ENCODE measurements at regions not wholly inside any gene's neighbourhood (a gene's known extent, or its start where the extent isn't known, plus 50 kb on each side); places are given as distances from the start of the nearest gene placed in this dataset.

DNA sequence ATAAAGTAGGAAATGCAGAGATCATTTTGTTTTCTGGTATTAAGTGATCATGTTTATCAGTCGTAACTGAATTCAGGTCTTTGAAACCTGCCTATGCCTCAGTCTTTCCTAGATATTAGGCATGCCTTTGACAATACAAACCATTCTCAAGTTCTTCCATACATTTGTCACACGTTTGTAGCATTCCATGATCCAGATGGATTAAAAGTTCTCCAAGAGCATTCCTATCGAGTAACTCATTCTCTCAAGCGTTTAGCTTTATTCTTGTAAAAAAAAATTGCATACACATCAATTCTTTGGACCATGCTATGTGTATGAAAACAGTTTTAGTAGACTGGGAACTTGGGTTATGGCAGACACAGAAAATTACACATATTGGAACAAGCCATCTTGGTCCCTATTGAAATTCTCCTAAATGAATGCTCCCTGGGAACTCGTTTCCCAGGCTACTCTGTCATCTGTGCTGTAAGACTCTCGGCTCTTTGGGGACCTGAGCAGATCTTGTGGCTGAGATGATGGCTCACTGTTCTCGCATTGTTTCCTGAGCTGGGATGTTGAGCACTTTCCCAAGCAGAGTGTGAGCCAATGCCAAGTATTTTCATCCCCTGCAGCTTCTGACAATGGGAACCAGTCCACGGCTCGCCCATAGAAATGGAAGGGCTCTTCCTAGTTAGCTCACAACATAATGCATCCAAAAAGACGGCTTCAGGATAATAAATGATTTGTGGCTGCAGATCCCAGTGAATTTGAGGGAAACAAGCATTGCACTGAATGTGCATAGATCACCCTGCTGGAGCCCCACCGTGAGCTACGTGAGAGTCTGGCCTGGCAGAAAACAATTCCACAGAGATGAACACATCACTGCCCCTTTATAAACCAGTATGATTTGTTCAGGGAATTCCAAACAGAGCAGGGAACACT lies 230.2 kb downstream of the IRX1 start:
- no peak for DNase-seq (ENCODE audit: low spot score)

DNA sequence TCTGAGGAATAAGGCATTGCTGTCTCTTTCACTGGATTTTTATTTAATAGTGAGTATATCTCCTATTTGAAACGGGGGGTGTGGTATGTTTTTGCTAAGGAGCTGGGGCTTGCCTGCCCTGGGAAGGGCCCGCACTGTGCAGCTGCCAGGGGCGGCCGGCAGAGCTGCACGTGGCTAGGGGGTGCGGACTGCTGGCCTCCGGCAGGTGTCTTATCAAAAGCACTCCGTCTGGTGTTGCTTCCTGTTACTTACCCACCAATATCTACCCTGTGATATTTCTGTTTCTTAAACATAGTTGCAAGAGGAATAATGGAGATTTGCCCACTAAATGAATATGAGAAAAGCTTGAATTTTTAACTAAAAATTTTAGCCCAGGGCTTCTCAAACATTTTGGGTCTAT lies 232.0 kb downstream of the IRX1 start:
- no peak for DNase-seq (ENCODE audit: low spot score)

DNA sequence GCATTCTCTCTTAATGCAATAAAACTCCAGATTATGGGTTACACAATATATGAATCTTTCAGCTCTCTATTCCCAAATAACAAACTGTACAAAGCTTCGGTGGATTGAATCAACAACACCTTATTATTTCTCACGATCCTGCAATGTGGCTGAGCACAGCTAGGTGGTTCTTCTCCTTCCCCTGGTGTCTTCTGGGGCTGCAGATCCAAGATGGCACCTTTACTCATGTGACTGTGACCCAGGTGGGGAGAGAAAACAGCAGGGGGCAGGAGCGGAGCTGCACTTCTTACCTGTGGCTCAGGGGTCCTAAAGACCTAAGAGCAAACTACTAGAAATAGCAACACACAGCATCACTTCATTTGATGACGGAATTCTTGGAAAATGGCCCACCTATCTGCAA lies 233.1 kb downstream of the IRX1 start:
- no peak for DNase-seq (ENCODE audit: low spot score)

DNA sequence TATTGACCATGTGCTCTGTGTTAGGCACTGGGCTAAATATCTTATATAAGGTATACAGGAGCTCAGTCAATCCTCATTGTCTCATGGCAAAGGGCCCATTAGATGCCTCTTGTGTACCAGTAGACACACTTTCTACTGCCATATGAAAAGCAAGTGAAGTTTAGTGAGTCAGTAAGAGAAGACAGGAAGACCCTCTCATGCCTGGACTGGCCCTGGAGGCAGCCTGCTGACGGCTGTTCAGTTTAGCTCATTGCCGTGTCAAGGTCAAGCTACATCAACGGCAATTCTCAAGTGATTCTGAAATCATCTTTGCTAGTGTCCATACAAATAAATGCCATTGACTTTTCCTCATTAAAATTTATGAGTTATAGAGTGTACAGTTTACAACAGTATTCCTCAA lies 237.9 kb downstream of the IRX1 start:
- DNase-seq (ENCODE audit: low spot score): no peak

DNA sequence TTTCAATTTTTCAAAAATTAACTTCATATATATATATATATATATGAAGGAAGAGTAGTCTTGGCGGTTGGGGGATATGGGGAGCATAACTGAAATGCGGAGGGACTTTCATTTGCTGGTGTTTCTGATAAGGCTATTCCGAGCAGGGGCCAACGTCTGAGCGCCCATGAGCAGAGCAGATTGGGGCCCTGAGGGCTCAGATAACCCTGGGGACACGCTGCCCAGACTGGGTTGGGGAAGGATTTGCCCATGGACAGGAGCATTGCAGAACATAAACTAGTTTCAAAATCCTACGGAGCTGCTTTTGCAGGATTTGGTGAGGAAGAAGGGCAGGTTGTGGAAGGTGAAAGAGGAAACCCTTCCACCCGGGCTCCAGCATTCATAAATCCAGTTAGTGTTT lies 240.2 kb downstream of the IRX1 start:
- no peak for DNase-seq (ENCODE audit: low spot score)

DNA sequence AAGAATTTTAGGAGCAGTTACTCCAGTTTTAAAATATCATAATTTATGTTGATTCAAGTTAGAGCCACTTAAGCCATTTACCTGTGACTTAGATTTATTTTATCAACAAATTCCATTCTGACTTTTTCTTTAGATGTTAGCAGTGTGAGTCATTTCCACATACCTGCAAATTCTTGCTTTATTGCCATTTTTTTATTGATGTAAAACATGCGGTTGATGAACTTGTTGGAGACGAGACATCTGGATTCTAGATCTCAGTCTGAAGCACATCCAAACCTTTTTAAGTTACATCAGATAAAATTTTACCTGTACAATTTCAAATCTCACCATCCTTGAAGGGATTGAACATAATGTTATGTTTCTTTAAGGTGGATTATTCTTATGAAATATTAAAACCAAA lies 240.9 kb downstream of the IRX1 start:
- DNase-seq (ENCODE audit: low spot score): no peak

DNA sequence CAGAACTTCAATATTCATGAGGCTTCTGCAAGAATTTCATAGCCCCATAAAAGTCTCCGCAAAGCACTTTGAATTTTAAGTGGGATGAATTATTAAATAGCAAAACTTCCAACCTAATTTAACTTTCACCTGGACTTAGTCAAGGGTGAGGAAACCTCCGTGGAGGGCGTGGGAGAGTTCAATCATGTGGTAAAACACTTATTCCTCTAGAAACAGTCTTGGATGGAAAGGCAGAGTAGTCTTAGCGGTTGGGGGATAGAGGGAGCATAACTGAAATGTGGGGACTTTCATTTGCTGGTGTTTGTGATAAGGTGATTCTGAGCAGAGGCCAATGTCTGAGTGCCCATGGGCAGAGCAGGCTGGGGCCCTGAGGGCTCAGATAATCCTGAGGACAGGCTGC lies 241.9 kb downstream of the IRX1 start:
- DNase-seq (ENCODE audit: low spot score): no peak

DNA sequence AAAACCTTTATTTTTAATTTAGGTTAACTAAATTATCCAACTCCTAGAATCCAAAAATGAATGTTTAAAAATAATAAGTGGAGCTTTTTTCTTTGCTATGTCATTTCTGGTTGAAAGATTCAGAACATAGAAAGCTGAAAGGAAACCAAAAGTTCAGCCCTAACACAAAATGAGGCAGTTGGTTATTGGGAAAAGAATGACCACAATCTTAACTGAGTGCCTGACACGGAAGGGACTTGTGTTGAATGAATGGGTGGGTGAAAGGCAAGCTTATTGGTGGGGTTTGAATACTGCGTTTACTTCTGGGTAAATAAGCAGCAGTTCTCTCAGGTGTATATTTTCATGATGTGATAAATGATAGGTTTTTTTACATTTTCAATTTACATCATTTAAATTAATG lies 243.5 kb downstream of the IRX1 start:
- no peak for DNase-seq (ENCODE audit: low spot score)

DNA sequence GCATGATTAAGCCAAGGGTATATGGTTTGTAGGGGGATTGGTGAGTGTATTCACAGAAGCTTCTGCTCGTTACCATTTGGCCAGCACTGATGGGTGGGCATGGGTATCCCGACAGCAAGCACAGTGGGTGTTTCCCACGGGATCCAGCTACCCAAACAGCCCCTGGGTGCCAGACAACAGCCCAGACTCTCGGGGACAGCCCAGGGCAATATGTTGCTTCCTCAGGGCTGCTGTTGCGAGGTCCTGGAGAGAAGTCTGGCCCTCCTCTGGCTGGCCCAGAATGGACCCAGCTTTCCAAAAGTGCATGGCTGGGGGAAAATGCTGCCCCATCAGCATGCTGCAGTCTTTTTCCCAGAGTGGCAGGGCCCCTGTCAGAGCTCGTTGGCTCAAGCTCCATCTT lies 247.0 kb downstream of the IRX1 start:
- no peak for DNase-seq (ENCODE audit: low spot score)

DNA sequence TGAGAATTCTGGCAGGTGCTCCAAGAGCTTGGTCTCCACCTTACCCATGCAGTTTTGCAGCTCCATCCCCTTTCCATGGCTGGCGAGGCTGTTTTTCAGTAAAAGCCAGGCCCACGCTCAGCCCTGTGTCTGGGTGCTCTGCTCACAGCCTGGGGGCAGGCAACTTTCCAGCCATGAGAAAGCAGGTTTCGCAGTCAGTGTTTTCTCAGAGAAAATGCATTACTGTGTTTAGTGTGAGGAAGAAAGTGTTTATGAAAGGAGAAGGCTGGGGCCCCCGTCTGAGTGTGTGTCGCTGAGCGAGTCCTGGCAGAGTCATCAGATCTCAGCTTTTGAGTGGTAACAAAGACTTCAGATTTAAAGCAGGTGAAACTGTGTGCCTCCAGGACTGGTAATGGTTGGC lies 248.1 kb downstream of the IRX1 start:
- no peak for DNase-seq (ENCODE audit: low spot score)

DNA sequence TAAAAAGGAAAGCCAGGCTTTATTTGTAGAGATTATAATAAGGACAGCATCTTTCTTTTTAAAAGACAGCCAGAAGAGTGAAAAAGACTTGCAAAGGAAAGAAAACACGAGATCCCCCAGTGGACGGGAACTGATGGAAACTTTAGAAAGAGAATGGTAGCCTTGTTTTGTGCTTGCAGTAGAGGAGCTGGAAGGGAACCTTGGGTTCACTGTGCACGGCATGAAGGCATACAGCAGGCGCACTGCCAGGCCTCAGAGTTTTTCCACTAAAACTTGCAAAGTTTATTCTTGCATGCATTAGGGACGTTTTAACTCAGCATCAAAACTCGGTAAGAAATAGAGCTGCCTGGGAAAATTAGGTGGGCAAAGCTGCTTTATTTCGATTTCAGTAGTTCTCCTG lies 248.6 kb downstream of the IRX1 start:
- no peak for DNase-seq (ENCODE audit: low spot score)

DNA sequence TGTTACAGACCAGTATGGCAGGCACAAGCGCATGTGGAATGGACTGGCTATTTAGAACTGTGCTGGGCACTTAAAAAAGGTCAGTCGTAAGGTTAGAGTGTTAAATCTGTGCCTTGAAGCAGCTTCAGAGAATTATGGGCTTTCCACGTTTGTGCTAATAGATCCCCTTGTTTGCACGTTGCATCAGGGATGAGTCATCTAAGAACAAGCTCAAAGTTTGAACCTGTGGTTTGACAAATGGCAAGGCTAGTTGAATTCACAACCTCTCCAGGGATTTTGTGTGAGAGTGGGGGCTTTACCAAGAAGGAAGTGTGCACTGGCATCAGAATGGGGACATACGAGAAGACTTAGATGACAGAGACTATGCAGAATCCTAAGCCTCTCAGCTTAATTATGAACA lies 249.6 kb downstream of the IRX1 start:
- peak; percentile 10 for DNase-seq (ENCODE audit: low spot score)

DNA sequence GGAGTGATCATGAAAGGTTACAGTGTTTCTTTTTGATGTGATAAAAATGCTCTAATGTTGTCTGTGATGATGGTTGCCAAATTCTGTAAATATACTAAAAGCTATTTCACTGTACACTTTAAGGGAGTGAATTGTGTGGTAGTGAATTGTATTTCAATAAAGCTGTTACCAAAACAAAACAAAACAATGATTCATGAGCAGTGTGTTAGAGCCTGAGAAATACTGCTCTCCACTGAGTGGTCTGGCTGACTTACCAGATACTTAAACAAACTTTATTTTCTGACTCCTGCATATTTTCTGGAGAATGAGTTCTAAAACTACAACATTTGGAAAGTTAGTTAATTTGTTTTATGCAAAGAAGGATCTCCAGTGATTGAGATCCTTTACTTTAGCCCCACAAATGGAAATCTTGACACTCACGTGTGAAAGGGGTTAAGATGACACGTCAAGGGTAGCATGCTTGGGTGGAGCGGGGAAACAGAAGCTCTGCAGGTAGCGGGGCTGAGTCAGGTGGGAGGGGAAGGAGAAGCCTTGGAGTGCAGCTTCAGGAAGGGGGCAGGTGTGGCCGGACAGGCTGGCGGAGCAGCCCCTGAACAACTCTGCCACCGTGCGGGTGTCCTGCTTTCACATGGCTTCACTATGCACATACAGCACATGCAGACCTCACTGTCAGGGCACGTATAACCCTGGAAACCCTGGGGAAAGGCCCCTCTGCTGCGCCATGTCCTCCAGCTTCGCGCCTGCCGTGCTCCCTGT lies 256.7 kb downstream of the IRX1 start:
- DNase-seq (ENCODE audit: low spot score): peak; percentile 49

DNA sequence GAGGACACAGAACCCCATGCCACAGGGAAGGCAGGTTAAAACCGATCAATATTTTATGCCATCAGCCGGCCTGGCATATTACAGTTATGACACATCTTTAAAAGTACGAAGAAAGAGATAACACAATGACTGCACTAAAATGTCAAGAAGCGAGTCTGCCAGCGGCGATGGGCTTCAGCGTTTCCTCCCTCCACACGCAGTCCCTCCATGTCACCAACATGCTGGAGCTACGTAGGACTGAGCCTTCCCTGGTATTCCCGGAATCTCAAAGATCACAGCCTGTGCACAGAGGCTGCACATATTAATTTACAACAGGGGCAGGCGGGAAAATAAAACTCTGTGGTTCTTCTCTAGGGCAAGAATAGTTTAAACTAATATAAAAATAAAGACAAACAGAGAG lies 257.7 kb downstream of the IRX1 start:
- no peak for DNase-seq (ENCODE audit: low spot score)

DNA sequence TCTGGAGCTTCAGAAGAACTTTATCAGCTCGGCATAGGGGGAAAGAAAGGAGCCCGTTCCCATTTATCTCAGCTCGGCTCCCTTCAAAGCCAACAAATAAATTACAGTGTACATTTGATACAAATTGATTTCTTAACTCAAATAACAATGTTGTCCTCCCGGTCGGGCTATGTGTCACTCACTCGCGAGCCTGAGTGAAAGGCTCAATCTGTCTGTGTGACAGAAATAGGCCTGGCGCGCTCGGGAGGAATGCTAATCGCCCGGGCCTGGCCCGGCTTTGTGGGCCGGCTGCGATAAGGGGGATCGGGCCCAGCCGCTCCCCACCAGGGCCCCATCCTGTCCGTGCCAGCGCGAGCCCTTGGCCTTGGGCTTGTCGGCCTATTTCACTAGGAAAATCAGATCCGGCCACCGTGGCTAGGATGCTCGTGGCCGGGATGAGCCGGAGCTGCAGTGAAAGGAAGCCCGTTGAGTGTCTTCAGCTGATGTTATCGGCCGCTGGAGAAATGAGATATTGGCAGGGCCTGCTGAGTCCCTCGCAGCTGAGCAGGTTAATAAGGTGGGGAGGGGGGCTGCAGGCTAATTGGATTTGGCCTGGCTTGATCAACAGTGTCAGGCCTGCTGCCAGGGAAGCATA lies 258.7 kb downstream of the IRX1 start:
- no peak for DNase-seq (ENCODE audit: low spot score)

DNA sequence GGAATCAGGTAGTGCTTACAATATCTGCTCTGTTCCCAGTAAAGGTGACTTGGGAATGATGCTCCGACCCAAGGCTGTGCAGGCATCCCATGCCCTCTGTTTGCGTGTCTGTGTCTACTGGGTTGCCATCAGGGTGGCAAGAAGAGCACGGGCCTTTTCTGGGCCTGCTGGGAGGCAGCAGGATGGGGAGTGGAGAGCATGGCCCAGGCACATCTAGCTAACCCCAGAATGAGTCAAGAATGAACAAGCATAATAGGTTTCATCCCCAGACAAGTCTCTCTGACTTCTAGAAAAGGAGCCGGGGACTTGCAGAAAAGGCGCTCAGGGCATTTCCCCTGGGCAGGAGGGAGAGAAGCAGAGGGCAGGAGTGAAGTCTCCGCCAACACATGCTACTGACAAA lies 260.4 kb downstream of the IRX1 start:
- DNase-seq (ENCODE audit: low spot score): no peak

DNA sequence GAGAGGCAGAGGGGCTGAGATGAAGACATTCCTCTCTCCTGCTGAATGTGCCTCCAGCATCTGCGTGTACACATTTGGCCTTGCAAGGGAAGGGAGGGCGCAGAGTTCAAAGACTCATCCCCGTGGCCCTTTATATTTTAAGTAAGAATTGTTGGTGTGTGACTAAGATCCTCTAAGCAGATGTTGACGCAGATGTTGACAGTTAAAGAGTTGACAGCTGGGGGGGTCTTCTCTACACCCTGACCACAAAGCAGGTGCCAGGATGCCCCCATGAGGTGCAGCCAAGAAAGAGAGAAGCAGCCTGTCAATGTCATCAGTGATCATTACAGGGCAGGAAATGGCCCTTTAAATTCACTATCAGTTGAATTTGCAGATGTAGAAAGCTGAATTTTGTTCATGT lies 262.9 kb downstream of the IRX1 start:
- DNase-seq (ENCODE audit: low spot score): no peak

DNA sequence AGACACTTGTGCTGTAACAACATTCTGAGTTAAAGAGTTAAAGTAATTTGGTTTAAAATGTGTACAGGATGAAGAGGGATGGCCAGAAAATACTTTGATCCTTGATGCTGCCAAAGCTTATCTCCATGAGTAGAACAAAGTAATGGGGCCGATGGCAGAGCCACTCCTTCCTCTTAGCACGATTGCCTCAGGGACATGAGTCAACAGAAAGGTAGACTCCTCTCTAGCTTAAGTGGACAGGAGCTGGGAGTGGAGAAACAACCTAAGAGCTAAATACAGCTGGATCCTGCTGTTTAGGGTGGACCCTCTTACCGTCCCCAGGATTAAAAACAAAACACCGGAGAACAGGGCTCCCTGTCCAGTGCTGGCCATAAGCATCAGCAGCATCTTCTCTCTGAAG lies 267.3 kb downstream of the IRX1 start:
- DNase-seq (ENCODE audit: low spot score): no peak

DNA sequence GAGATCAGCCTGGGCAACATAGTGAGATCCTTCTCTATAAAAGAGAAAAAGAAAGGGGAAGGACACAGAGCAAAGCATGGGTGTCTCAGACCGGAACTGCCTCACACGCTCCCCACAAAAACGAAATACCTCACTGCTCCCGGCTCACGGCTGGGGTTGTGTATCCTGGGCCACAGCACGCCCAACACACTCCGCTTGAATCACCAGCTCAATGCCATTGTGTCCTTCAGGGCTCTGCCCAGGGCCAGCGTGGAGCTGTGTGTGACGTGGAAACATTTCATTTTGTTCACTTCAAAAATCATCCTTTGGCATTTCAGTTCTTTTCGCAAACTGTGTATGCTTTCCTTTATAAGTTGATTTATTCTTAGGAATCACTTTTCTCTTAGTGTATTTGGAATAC lies 279.5 kb downstream of the IRX1 start:
- DNase-seq (ENCODE audit: low spot score): no peak

DNA sequence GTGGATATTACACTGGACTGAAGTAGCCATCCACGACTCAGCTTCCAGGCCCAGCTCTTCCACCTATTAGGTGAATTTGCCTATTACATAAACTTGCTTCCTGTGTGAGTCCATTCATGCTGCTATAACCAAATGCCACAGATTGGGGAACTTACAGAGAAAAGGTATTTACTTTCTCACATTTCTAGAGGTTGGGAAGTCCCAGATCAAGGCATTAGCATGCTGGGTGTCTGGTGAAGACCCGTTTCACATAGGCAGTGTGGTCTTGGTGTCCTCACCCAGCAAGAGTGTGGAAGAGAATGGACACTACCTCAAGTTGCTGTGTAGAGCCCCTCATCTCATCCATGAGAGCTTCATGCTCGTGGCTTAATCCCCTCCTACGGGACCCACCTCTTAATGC lies 282.6 kb downstream of the IRX1 start:
- DNase-seq (ENCODE audit: low spot score): no peak

DNA sequence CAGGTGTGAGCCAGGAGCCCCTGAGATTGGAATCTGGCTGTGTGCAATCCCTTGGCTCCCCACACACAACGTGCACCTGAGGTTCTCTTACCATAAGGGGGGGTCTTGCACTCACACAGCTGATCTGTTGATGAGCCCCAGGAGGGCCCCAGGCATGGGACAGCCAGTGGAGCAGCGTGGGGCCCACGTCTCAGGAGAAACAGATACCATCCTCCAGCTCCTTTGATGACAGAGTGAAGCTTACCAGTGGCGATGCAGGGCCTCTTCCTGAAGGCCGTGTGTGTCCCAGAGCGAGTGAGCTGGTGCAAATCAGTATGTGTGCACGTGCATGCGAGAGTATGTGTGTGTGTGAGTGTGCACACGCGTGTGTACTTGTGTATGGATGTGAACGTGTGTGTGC lies 287.4 kb downstream of the IRX1 start:
- no peak for DNase-seq (ENCODE audit: low spot score)

DNA sequence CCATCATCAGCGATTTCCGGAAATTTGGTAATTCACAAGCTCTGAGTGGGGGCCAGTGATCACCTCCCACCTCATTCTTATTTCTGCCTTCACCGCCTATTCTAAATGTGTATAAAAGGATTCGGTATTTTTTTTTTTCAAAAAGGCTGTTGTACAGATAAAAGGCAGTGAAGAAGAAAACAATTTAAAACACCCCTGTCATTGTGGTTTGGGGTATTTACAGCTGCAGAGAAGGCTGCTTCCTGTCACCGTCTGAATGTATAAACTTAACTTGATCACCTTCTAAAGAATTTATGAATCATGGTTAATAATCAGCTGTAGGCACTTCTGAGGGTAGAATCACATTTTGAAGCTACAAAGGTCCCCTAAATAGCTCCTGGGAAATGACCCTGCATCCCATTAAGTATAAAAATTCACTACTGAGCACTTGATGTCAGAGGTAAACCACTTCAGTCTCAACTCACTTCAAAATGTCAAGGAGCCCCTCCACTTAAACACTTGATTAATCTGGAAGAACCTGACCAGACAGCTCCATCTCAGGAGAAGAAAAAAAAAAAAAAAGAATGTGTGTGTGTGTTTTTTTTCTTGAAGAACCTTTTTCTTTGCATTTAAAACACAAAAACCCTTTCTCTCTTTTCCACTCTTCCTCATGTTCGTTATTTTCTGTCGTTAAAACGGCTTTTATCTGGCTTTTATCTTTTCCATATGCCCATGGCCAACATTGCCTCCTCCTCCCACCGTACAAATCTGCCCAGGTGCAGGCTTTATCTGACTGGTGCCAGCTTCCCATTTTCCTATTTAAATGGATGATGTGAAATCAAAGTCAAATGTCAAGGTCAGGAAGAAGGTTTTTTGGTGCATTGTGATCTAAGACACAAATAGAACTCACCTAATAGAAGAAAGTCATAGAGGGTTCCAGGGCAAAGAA lies 291.2 kb downstream of the IRX1 start:
- peak; percentile 37 for DNase-seq (ENCODE audit: low spot score)

All from kidney tubule cell (primary cell).